Middle frontal gyrus (tissue), 1 donor: ENCODE measurements at regions not wholly inside any gene's neighbourhood (a gene's known extent, or its start where the extent isn't known, plus 50 kb on each side); places are given as distances from the start of the nearest gene placed in this dataset.
"Not testable (repeated sequence)": the region's sequence is repeated elsewhere in the genome, so short reads cannot be mapped to it uniquely, and the experiment has no call there.

Source experiments
- DNase-seq: peaks from one replicate; pipeline ENCODE4 v3.0.0-alpha.2; 2015; ENCODE audit warnings: low spot score; ENCODE audit errors: extremely low spot score

DNA sequence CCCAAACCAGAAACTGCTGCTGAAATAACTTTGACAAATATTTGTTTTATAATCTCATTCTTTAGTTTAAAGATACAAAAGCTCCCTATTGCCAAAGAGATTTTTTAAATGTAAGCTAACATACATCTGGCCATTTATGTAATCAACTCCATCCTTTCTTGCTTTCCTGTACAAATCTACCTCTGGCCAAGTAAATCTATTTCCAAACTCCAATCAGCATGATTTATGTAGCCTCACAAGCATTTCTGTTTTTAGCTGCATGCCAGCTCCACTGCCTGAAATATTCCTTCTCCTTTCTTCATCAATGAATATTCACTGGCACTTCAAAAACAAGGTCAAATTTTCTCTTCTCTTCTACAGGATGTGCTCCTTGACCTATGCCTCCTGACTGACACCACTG, 80.0 kb downstream of the SHOX2 start:
- DNase-seq = no peak

DNA sequence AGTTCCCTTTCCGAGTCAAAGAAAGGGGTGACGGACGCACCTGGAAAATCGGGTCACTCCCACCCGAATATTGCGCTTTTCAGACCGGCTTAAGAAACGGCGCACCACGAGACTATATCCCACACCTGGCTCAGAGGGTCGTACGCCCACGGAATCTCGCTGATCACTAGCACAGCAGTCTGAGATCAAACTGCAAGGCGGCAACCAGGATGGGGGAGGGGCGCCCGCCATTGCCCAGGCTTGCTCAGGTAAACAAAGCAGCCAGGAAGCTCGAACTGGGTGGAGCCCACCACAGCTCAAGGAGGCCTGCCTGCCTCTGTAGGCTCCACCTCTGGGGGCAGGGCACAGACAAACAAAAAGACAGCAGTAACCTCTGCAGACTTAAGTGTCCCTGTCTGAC, 86.3 kb downstream of the SHOX2 start:
- not testable (repeated sequence) for DNase-seq

DNA sequence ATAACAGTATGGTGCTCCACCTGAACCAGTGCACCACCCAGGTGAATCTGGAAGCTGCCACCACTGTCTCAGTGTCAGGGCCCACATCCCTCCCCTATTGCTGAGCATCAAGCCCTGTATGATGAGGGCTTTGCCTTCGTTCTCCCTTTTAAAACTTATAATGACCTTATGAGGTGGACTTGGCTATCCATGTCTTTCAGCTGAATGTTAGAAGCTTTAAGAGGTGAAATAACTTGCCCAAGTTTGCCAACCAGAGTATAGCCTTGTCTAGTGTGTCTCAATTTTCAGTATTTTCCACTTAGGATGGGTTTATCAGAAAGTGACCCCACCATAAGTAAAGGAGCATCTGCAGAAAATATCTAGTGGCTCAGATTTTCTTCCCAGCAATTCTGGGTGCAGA, 87.8 kb downstream of the SHOX2 start:
- DNase-seq = no peak

DNA sequence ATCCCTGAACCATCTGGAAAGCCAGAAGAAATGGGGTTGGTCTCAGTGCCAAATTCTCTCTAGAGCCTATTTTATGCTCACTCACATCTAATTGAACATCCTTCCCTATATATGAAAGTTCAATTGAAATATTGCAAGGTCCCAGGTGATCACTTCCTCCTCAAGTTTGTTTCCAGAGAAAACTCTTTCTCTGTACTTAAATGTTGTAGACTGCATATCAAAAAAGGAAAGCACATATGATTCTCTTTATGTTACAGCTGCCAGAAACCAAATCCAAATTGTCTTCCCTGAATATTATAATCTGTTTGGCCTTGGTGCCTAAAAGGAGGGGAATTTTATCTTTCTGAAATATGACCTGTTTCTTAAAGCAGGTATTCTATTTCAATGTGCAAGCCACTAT, 93.3 kb downstream of the SHOX2 start:
- no peak for DNase-seq

DNA sequence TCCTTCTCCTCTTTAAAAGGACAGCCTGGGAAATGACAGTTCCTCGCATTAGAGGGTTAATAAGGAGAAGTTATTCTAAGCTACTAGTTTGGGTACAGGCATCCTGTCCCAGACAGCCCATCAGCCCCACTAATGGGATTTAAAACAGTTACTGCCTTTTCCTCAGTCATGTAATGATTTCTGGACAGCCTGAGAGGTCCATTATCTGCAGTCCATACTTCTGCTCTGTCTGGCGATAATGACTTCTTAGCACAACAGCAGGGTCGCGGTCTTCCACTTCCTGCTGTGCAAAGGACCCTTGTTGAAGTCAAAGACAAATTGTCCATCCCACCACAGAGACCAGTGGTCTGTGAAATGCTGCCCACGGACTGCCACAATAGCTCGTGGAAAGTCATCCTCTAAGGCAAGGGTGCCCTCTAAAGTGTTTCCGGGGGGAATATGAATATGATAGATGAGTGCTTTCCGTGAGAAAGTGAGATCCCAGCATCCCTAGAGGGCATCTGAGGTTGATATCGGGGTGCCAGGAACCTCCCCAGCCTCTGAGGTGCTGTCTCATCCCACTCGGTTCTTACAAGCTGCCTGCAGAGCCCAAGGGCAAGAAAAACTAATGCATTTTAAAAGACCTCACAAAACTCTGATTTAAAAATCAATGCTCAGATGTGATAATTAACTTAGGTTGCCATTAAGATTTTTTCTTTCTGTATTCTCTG, 100.7 kb downstream of the SHOX2 start:
- no peak for DNase-seq

DNA sequence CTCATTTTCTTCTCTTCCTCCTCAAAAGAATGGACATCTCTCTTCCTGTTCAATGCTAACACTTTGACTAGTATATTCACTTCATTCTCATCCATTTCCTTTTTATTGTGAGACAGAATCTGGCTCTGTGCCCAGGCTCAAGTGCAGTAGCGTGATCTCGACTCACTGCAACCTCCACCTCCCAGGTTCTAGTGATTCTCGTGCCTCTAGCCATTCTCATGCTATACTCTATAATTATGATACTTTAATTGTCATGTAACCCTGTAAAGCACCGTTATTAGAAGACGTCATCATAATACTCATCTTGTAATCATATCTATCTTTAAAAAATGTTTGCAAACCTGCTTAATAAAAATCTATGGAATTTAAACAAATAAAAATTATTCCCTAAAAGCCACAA, 107.0 kb downstream of the SHOX2 start:
- no peak for DNase-seq

DNA sequence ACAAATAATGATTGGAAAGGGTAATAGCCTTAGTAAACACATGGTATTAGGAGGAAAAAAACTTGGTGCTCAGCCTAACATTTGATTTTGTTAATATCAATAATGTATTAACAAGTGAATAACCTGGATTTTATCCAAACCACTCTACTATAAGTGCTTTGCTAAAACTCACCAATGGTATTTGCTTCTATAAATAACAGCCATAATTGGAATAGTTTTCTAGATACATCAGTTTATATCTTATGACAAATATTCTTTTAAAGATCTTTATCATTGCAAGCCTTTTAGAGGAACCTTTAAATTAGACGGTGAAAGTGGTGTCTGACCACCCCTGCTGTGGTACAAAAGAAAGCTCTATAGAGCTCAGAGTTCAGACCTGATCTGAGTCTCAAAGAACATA, 123.9 kb downstream of the SHOX2 start:
- DNase-seq = no peak

DNA sequence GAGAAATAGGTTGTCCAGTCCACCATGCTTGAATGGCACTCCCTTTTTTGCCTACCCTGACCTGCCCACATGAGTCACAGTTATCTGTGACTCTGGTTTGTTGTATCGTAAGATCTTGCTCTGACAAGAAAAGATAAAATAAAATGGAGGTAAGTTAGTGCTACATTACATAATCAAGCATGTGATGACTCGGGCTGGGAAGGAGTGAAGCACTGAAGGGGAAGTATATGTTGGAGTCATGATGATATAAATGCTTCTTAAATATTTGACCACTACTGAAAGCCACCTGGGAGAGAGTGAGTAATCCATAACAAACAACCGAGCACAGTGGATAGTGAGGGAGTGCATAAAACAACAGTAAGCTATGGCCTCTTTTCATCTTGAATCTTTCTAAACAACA, 124.4 kb downstream of the SHOX2 start:
- DNase-seq = no peak

DNA sequence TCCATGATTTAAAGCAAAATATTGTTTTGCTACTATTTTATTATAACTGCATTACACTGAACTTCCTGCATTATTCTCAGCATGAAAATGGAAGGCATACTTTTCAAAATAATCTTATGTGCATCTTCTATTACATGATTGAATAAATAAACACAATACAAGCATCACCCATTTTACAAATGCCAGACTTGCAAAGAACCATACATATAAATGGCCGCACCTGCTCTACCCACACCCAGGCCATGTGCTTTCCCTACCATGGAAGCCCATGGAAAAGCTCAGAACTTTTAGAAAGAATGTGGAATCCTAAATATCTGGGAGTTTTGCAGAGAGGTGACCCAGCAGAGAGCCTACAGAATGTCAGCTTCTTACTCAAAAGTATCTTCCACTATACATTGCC, 127.2 kb downstream of the SHOX2 start:
- no peak for DNase-seq

DNA sequence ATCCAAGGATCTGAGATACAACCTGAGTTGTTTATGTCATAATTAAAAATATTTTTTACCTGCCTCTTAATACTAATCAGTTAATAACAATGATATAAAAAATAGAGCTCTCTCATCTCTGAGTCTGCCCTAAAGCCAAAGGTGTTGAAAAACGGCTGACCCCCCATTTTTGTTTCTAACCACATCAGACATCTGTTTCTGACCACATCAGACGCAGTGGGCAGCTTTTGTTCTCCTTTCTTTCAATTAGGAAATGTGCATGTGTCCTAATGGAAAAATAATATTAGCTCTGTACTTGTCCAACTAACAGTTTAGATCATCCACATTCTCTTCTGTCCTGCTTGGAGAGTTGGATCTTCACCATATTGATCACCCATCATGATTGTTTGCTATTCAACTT, 144.6 kb downstream of the SHOX2 start:
- DNase-seq = no peak

DNA sequence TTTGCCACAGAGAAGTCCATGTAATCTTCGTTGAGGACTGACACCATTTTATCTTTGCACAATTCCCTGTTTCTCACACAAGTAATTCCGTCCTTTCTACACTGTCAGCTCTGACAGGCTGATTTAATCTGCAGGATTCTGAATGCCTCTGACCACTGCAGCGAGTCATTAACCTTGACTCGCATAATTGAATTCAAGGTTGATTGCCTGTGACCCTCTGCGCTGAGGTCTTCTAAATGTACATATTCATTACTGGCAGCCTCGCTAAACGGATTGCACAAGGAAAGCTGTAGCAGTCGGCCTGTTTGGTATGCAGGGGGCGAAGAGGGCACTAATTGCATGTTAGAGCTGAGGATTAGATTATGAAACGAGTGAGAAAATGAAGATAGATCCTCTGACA, 147.8 kb downstream of the SHOX2 start:
- no peak for DNase-seq

DNA sequence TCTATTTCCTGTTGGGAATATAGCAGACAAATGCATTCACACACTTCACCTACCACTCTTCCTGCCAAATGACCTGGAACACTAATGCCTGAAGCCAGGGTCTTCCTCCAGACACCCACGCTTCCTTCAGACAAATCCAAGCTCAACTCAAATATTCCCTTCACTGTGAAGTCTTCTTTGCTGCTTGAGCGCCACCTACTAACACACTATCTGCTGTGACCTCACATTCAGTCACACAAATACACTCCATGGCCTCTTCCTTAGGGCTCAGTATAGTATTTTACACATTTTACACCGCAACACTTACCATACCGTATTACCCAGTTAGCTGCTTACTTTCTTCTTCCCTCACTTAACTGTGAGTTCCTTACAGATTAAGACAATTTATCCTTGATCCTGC, 149.4 kb downstream of the SHOX2 start:
- DNase-seq = no peak

DNA sequence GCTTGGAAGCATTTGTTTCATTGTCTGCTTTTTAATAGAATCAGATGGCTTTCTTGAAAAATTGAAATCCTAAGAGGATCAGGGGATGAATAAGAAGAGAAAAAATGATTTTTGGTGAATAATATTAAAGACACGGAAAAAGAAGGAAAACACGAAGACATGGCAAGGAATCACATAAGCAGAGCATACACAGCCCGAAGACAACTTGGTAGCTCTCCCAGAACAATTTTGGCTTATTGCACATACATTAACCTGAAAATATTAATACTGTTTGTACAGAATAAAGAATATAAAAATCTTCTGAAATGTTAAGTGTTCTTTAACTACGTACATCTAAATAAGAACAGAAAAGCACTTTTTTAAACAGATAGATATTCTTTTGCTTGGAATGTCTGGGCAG, 150.0 kb downstream of the SHOX2 start:
- DNase-seq = no peak

DNA sequence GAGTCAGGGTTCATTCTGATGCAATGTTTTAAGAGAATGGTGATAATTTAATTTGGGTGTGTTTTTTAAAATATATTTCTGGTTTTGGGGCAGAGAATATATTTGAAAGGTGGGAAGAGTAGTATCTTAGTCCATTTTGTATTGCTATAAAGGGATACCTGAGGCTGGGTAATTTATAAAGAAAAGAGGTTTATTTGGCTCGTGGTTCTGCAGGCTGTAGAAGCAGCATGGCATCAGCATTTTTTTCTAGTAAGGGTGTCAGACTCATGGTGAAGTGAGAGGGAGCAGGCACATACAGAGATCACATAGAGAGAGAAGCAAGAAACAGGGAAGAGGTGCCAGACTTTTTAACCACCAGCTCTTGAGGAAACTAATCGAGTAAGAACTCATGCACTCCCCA, 152.7 kb downstream of the SHOX2 start:
- DNase-seq = no peak

DNA sequence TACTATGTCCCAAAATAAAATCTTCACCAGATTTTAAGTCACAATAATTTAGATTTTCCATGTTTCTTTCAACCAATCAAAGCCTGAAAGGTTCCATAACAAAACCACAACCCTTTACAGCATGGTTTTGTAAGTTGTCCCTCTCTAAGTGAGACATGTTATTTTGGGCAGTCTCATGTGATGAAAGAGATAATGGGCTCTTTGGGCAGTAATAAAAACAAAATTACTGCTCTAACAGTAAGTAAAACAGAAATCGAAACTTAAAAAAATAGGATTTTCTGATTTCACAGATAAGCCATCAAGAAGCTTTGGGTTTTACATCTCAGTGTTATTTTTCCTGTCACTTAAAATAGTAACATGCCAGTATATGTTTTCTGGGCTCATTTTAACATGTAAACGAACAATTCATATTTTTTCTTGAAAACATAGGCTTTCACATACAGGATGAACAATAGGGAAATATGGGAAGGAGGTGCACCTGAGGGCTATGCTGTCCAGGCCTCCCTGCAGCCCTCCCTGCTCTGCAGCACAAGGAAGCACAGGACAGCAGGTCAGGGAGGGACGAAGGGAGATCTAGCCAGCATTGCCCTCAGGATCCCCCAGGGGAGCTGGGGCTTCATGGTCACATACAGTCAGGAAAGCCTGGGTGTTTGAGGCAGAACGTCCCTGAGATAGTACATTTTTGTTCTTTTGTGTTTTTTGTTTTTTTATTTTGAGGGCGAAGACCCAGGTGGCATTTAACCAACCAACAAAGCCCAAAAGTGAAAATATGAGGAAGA, 157.4 kb downstream of the SHOX2 start:
- DNase-seq = no peak

DNA sequence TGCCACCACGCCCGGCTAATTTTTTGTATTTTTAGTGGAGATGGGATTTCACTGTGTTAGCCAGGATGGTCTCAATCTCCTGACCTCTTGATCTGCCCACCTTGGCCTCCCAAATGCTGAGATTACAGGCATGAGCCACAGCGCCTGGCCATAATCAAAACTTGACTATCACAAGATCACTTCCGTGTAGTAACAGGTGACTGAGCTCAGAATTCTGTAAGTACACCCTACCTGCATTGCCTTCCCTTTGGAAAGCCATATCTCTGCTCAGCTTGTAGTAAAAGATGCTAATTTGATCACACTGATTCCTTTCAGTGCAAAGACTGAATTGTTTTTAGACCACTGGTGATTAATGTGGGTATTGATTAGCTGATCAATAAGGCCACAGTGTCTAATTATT, 167.1 kb downstream of the SHOX2 start:
- DNase-seq = no peak

DNA sequence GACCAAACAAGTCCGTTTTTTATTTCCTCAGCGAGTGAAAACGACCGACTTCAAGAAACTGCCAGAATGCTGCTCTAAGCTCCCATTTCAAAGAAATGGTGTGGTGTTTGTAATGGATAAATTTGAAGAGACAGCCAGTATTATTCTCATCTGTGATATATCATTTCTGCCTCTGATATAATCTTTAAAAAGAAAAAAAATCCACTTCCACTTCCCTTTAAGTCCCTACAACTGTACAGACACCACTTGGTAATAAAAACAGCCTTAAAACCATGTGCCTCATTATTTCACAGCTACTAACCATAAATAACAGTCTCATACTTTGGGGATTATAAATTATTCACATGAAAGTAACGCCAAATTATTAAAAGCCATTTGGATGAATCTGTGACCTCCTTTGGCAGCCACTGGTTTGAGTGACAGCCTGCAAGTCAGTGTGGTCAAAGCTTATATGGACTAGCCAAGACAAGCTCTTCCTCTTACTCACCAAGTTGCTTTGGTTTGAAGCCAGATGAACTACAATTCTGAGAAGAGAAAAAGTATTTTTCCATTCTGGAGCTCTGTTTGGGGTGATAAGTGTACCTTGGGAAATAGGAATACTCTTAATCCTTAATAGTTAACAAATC, 168.0 kb downstream of the SHOX2 start:
- no peak for DNase-seq

DNA sequence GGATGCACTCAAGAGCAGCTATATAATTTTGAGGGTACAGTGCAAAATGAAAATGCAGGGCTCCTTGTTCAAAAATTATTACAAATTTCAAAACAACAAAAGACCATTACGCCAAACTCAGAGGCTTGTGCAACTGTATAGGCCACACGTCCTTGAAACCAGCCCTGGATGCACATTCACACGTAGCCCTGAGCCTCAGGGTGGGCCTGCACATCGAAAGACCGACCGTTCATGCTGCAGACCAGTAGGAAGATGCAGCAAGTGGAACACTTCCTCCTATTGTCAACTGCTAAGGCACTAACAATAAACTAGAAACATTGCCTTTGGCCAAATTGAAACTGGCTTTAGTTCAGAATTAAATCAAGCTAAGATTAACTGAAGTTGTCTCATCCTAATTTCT, 174.7 kb downstream of the SHOX2 start:
- DNase-seq = no peak

DNA sequence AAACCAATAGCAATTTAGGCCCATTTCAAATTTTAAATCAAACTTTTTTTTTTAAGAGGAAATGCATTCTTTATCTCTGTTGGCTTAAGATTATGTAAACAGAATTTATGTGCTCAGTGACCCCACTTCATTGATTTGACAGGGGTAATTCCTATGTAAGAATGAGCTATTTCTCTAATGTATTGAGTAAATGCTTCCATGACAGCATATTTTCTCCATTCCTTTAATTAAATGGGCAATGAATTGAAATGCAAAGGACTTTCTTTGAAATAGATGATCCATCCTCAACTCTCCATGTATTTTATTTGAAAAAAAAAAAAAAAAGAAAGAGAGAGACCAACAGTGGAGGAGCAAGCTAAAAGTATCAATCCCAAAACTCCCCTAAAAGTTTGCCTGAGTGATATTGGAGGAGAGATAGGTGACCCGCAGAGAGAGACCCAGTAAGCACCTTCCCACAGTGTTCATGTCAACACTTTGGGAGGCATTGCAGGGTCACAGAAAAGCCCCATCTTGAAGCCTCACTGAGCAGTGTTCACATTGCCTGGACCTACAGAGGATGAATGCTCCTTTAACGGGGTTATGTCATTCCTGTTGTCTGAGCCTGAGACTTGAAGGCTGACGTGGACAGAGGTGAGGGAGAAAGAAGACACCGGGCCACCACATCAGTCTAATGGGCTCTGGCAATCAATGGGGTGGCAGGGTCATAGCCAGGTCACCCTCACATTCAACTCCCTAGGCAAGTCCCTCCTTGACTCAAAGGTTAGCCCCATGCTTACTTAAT, 176.0 kb downstream of the SHOX2 start:
- DNase-seq = no peak

DNA sequence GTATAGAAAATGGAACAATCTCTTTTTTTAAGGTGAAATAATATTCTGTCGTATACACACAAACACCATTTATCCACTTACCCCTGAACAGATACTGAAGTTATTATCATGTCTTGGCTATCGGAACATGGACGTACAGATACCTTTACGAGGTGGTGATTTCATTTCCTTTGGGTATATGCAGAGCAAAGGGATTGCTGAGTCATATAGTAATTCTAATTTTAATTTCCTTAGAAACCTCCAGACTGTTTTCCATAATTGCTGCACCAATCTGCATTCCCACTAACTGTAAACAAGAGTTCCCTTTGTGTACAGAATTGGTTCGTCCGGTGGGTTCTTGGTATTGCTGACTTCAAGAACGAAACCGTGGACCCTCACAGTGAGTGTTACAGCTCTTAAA, 179.4 kb downstream of the SHOX2 start:
- DNase-seq = no peak

DNA sequence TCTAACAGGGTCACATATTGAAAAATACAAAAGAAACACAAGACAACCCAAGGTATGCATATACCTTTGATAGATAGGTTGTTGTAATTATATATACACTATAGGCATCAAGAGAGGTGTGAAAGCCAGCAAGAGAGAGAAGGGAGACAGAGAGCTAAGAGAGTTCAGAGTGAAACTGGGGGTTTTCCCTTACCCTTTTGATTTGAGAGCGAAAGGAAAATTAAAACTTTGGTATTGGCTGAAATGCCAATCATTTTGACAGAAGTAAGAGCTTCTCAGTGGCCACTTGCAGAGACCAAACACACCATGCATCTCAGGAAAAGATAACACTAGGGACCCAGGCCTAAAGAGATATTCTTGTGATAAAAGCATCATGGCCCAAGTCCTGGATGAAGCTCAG, 183.6 kb downstream of the SHOX2 start:
- no peak for DNase-seq

DNA sequence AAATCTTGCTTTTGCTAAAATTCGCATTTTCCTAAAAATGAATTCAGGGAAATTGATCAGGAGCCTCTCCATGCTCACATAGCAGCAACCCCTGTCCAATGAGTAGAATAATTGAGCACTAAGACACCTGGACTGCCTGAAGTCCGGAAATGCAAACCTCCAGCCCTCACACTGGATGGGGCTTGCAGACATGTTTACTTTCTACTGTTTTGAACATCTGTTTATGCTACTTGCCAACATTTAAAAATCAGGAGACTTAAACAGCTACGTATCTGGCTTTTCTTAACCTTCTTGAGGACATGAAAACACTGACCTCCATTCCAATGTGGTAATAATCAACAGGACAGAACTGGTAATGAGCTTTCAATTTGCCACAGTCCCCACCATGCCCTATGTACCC, 184.4 kb downstream of the SHOX2 start:
- DNase-seq = no peak
